22Rv1 (cell line): ENCODE measurements at regions not wholly inside any gene's neighbourhood (a gene's known extent, or its start where the extent isn't known, plus 50 kb on each side); places are given as distances from the start of the nearest gene placed in this dataset.
A peak's percentile ranks its signal among the peaks of the same experiment; 100 is the strongest.

Source experiments
- H3K27ac ChIP-seq: fragments of 450-650 bp; 2 replicates; pipeline ENCODE4 v1.5.1; 2017
- CTCF ChIP-seq: fragments of 450-650 bp; IDR thresholded peaks from 2 replicates; pipeline ENCODE4 v1.5.1; 2017; ENCODE audit warnings: mild to moderate bottlenecking
- ZFX ChIP-seq: fragments of 450-650 bp; IDR thresholded peaks from 2 replicates; pipeline ENCODE4 v1.6.1; 2017; ENCODE audit warnings: antibody characterized with exemption, borderline replicate concordance

GRCh38 chr2:14125624-14126293, 506.8 kb upstream of the LRATD1 start:
- peak overlapping the region; percentile 55 for H3K27ac ChIP-seq
- TF ChIP-seq ZFX = no peak
- TF ChIP-seq CTCF = no peak

GRCh38 chr2:14126846-14127245, 505.7 kb upstream of the LRATD1 start:
- TF ChIP-seq CTCF (no peak), ZFX (no peak)
- no peak overlapping the region for H3K27ac ChIP-seq

GRCh38 chr2:14127765-14128164, 504.8 kb upstream of the LRATD1 start:
- H3K27ac ChIP-seq = no peak overlapping the region
- no peak for TF ChIP-seq CTCF
- TF ChIP-seq ZFX = no peak

GRCh38 chr2:14132386-14132785, 500.1 kb upstream of the LRATD1 start:
- TF ChIP-seq ZFX (no peak), CTCF (no peak)

GRCh38 chr2:14134771-14135170, 497.7 kb upstream of the LRATD1 start:
- no peak overlapping the region for H3K27ac ChIP-seq
- TF ChIP-seq CTCF (no peak), ZFX (no peak)

More at GRCh38 chr2:14132386-14132785, 500.1 kb upstream of the LRATD1 start:
- H3K27ac ChIP-seq = no peak overlapping the region

- no peak overlapping the region for H3K27ac ChIP-seq
- TF ChIP-seq ZFX (no peak), CTCF (no peak)
These were observed 496.5 kb upstream of the LRATD1 start for GRCh38 chr2:14136030-14136429.

- H3K27ac ChIP-seq = no peak overlapping the region
- TF ChIP-seq ZFX (no peak), CTCF (peak; percentile 76)
These were observed 494.9 kb upstream of the LRATD1 start for GRCh38 chr2:14137643-14138042.
